Eye (tissue), 1 donor: ENCODE measurements at regions not wholly inside any gene's neighbourhood (a gene's known extent, or its start where the extent isn't known, plus 50 kb on each side); places are given as distances from the start of the nearest gene placed in this dataset.

Source experiments
- DNase-seq: peaks from one replicate; pipeline ENCODE4 v3.0.0-alpha.2; 2015

GRCh38 chrX:150308532-150309157 is 54.5 kb upstream of the MAMLD1 start:
- no peak for DNase-seq

- no peak for DNase-seq
Observed at GRCh38 chrX:150310417-150310816, 52.7 kb upstream of the MAMLD1 start.

GRCh38 chrX:150310881-150311280 is 52.2 kb upstream of the MAMLD1 start:
- DNase-seq, result no peak

- DNase-seq, result no peak
Observed at GRCh38 chrX:150312931-150313330, 50.2 kb upstream of the MAMLD1 start.
